DND-41 (cell line): ENCODE measurements at regions not wholly inside any gene's neighbourhood (a gene's known extent, or its start where the extent isn't known, plus 50 kb on each side); places are given as distances from the start of the nearest gene placed in this dataset.

Source experiments
- CTCF ChIP-seq: IDR thresholded peaks from 2 replicates; pipeline ENCODE4 v1.5.1; 2012; ENCODE audit warnings: borderline replicate concordance, low read length, moderate library complexity, mild to moderate bottlenecking; ENCODE audit not compliant: poor library complexity, severe bottlenecking; ENCODE audit errors: extremely low read depth
- EZH2 ChIP-seq: IDR thresholded peaks from 3 replicates; pipeline ENCODE4 v1.6.1; 2012; ENCODE audit warnings: borderline replicate concordance, low read depth, mild to moderate bottlenecking, moderate library complexity, low read length, inconsistent platforms; ENCODE audit not compliant: severe bottlenecking

- TF ChIP-seq CTCF = no peak
- TF ChIP-seq EZH2 = no peak
These were observed 141.0 kb downstream of the OTOL1 start for GRCh38 chr3:161637559-161637958.
